ENCODE measurements at regions not wholly inside any gene's neighbourhood (a gene's known extent, or its start where the extent isn't known, plus 50 kb on each side); places are given as distances from the start of the nearest gene placed in this dataset.
A peak's percentile ranks its signal among the peaks of the same experiment; 100 is the strongest.

DNA sequence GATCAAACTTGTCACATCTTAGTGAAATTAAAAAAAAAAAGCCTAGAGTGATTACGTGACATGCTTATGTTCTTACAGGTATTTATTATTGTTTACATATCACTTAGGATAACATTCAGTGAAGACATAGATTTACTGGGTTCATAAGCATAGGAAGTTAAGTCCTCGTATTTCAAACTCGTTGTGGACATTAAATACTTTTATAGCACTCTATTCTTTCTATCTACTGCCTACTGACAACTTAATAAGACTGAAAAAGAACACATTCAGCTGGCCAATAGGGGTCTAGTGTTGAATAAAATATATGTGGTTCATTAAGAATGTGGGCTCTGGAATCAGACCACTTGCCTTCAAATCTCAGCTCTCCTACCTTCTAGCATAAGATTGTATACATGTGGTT lies 1927.4 kb downstream of the PCDH9 start:
- TF ChIP-seq, protein P1, sequence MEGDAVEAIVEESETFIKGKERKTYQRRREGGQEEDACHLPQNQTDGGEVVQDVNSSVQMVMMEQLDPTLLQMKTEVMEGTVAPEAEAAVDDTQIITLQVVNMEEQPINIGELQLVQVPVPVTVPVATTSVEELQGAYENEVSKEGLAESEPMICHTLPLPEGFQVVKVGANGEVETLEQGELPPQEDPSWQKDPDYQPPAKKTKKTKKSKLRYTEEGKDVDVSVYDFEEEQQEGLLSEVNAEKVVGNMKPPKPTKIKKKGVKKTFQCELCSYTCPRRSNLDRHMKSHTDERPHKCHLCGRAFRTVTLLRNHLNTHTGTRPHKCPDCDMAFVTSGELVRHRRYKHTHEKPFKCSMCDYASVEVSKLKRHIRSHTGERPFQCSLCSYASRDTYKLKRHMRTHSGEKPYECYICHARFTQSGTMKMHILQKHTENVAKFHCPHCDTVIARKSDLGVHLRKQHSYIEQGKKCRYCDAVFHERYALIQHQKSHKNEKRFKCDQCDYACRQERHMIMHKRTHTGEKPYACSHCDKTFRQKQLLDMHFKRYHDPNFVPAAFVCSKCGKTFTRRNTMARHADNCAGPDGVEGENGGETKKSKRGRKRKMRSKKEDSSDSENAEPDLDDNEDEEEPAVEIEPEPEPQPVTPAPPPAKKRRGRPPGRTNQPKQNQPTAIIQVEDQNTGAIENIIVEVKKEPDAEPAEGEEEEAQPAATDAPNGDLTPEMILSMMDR (IDR thresholded peaks at IDR 0.05; ENCODE audit: low read depth, low read length, missing control alignments) = no peak
- DNase-seq (ENCODE audit: low read depth) = no peak
- in situ Hi-C loops (cut with HindIII; ENCODE audit: low sequenced_read_pairs) = no loop called here

DNA sequence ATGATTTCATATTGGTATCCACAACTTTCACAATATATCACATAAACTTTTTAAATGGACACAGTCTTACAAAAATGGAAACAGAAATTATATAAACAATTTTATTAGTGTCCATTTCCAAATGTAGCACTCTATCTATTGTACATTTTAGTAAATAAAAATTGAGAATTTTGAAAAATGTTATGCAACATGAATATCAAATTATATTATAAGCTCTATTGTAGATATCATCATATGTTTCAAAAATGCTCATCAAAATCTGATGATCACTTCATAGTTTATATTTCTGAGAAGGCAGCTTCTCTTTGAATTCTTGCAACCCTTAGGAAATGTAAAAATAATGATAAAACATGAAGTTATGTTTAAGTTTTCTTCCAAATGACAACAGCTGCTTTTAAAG lies 1928.6 kb downstream of the PCDH9 start:
- in situ Hi-C loops (cut with HindIII; ENCODE audit: low sequenced_read_pairs) = no loop called here
- no peak for DNase-seq (ENCODE audit: low read depth)
- H3K4me3 ChIP-seq (ENCODE audit: low read depth, low read length) = no peak overlapping the region
- TF ChIP-seq, protein P1 (IDR thresholded peaks at IDR 0.05; ENCODE audit: low read depth, low read length, missing control alignments) = no peak

More for the DNA sequence above, 1927.4 kb downstream of the PCDH9 start:
- no peak overlapping the region for H3K4me3 ChIP-seq (ENCODE audit: low read depth, low read length)

DNA sequence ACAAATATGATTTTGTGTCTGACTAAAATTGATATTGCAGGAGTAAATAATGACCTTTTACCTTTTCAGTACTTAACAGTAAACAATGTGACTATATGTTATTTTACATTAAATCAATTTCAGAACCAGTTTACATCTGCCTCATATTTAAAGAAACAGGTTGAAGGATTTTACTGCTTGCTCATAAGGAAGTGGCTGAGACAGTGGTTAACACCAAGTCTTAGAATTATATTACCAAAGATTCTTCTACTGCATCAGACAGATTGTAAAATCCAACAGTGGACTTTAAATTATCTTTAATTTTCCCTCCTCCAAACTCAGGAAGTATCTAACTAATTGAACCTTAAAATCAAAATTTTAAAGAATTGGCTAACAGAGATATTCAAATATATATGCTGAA lies 1929.9 kb downstream of the PCDH9 start:
- in situ Hi-C loops (cut with HindIII; ENCODE audit: low sequenced_read_pairs) = no loop called here
- H3K4me3 ChIP-seq (ENCODE audit: low read depth, low read length) = no peak overlapping the region
- TF ChIP-seq, protein P1 (IDR thresholded peaks at IDR 0.05; ENCODE audit: low read depth, low read length, missing control alignments) = no peak
- DNase-seq (ENCODE audit: low read depth) = no peak

DNA sequence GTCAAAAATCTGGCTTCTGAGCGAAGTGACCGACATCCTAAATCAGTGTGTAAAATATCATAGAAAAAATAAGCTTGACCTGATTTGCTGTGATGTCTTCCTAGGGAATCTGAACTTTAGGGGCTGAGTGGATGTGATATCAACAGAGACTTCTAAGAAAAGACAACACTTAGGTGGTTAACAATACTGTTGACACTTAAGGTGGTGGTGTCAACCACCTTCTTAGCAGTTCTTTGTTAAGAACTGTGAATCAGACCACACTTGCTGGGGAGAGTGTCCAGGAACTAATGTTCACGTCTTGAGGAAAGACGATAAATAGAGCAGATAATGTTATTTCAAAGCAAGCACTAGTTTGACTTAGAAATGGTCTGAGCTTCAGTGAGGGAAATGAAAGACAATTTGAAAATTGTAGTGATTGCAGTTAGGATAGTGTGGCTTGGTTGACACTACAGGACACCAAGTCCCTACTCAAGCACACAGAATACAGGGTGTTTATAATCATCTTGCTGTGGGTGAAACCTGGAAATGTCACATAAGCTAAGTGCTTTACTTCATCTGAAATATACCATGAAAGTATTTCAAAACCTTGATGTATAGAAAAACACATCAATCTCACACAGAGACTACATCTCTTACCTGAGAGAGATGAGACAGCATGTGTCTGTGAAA lies 1936.5 kb downstream of the PCDH9 start:
- in situ Hi-C loops (cut with HindIII; ENCODE audit: low sequenced_read_pairs) = no loop called here
- TF ChIP-seq, protein P1 (IDR thresholded peaks at IDR 0.05; ENCODE audit: low read depth, low read length, missing control alignments) = no peak
- DNase-seq (ENCODE audit: low read depth) = no peak
- no peak overlapping the region for H3K4me3 ChIP-seq (ENCODE audit: low read depth, low read length)

DNA sequence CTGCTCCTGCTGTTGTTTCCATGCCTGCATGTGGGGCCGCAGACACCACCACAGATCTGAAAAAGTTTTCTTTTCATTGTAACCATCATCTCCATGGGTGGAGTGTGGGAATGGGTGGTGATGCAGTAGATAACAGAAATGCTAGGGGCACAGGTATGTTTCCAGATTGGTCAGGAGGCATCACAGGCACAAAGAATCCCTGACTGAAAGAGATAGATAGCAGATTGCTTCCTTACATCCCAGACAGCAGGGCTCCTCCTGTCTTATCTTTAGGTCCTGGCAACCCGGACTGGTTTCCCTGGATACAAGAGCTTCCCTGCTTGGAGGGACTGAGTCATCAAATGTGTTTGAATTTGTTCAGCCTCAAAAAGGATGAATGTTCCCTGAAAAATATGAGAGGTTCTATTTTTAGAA lies 1937.6 kb downstream of the PCDH9 start:
- H3K4me3 ChIP-seq (ENCODE audit: low read depth, low read length) = no peak overlapping the region
- in situ Hi-C loops (cut with HindIII; ENCODE audit: low sequenced_read_pairs) = no loop called here
- peak; percentile 59 for DNase-seq (ENCODE audit: low read depth)
- TF ChIP-seq, protein P1 (IDR thresholded peaks at IDR 0.05; ENCODE audit: low read depth, low read length, missing control alignments) = no peak

DNA sequence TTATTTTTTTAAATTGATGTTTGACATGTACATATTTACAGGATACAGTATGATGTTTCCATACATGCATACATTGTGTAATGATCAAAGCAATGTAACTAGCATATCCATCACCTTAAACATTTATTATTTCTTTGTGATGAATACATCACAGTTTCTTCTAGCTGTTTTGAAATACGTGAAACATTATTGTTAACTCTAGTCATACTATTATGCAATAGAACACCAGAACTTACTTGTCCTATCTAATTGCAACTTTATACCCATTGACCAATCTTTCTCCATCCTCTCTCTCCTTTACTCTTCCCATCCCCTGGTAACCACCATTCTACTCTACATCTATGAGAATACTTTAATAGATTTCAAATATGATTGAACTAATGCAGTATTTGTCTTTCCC lies 1942.7 kb downstream of the PCDH9 start:
- DNase-seq (ENCODE audit: low read depth) = no peak
- in situ Hi-C loops (cut with HindIII; ENCODE audit: low sequenced_read_pairs) = no loop called here

More for the DNA sequence above, 1942.7 kb downstream of the PCDH9 start:
- H3K4me3 ChIP-seq (ENCODE audit: low read depth, low read length) = no peak overlapping the region
- TF ChIP-seq, protein P1 (IDR thresholded peaks at IDR 0.05; ENCODE audit: low read depth, low read length, missing control alignments) = no peak
